T-cell (primary cell): ENCODE measurements at regions not wholly inside any gene's neighbourhood (a gene's known extent, or its start where the extent isn't known, plus 50 kb on each side); places are given as distances from the start of the nearest gene placed in this dataset.

Experiments
- ATAC-seq, 4 experiments: fragments of 200-7000 bp in 3 of 4; fragments of 150-1000 bp in 1 of 4; cut with Tn5 transposase; replicated peaks in 1 of 4; 1 replicate in 3 of 4; 2 replicates in 1 of 4; pipeline ENCODE4 v1.10.0; 2021; ENCODE audit warnings: moderate library complexity in 3 of 4, mild to moderate bottlenecking in 2 of 4, moderate number of reproducible peaks in 1 of 4
- CTCF ChIA-PET, 2 donors: fragments of 300-600 bp; sonication (Branson Sonifier 250); formaldehyde crosslinking; loops; one replicate each; lab custom pipeline; 2022; ENCODE audit warnings: antibody characterized with exemption in 2 of 2; lab: Charles Lee
- POLR2A ChIA-PET, 2 donors: fragments of 300-600 bp; sonication (Branson Sonifier 250); formaldehyde crosslinking; loops; one replicate each; lab custom pipeline; 2022; ENCODE audit warnings: antibody characterized with exemption in 2 of 2; lab: Charles Lee
- DNase-seq, 35 experiments: peaks; one replicate each; pipeline versions ENCODE4 v3.0.0 to v3.0.0-alpha.2; 2013 to 2023
- H3K27ac ChIP-seq: one replicate; pipeline ENCODE4 v1.5.1; 2013; ENCODE audit warnings: low read length
- H3K27me3 ChIP-seq, 2 experiments: replicated peaks in 1 of 2; 1 replicate in 1 of 2; 2 replicates in 1 of 2; pipeline versions ENCODE4 v1.6.1 to v1.7.0; 2013; ENCODE audit warnings: low read length in 1 of 2, mixed read lengths in 1 of 2; ENCODE audit not compliant: control insufficient read depth in 2 of 2, insufficient read depth in 2 of 2; ENCODE audit errors: extremely low read depth in 1 of 2
- H3K36me3 ChIP-seq, 2 donors: 1 replicate in 1 of 2; 2 replicates in 1 of 2; pipeline versions ENCODE4 v1.6.1 to v1.7.0; 2013; ENCODE audit warnings: low read length in 1 of 2; ENCODE audit not compliant: control insufficient read depth in 2 of 2, insufficient read depth in 1 of 2; ENCODE audit errors: extremely low read depth in 1 of 2
- H3K4me1 ChIP-seq, 2 experiments: 1 replicate in 1 of 2; 2 replicates in 1 of 2; pipeline versions ENCODE4 v1.6.1 to v1.7.0; 2013; ENCODE audit warnings: low read length in 2 of 2, mixed read lengths in 1 of 2; ENCODE audit not compliant: insufficient read depth in 2 of 2, control insufficient read depth in 1 of 2; ENCODE audit errors: extremely low read depth in 1 of 2
- H3K4me3 ChIP-seq, 2 donors: 1 replicate in 1 of 2; 2 replicates in 1 of 2; pipeline versions ENCODE4 v1.5.1 to v1.7.0; 2013; ENCODE audit warnings: mild to moderate bottlenecking in 2 of 2, low read length in 1 of 2, moderate library complexity in 1 of 2; ENCODE audit not compliant: control insufficient read depth in 1 of 2; ENCODE audit errors: extremely low read depth in 1 of 2
- H3K9me3 ChIP-seq: 2 replicates; pipeline ENCODE4 v1.7.0; 2013
- H3K27ac Mint-ChIP-seq, 2 donors: one replicate each; pipeline ENCODE4 v1.8.0; 2020 to 2021; ENCODE audit warnings: mild to moderate bottlenecking in 2 of 2, mixed read lengths in 2 of 2
- H3K27me3 Mint-ChIP-seq, 2 donors: one replicate each; pipeline ENCODE4 v1.8.0; 2021 to 2022; ENCODE audit warnings: mixed read lengths in 2 of 2
- H3K36me3 Mint-ChIP-seq: one replicate; pipeline ENCODE4 v1.8.0; 2021; ENCODE audit warnings: mixed read lengths
- H3K4me1 Mint-ChIP-seq, 3 donors: one replicate each; pipeline ENCODE4 v1.8.0; 2020 to 2022; ENCODE audit warnings: mixed read lengths in 3 of 3, mild to moderate bottlenecking in 1 of 3
- H3K4me3 Mint-ChIP-seq, 3 donors: one replicate each; pipeline ENCODE4 v1.8.0; 2020 to 2022; ENCODE audit warnings: mild to moderate bottlenecking in 3 of 3, mixed read lengths in 3 of 3, moderate library complexity in 3 of 3
- H3K9me3 Mint-ChIP-seq, 3 donors: one replicate each; pipeline ENCODE4 v1.8.0; 2020 to 2022; ENCODE audit warnings: mixed read lengths in 3 of 3
- WGBS: methylation state at CpG from one replicate; pipeline ENCODE4 v1.1.5; 2013; ENCODE audit warnings: missing lambda C conversion rate; ENCODE audit not compliant: insufficient coverage; 5-methylcytosine and 5-hydroxymethylcytosine counted together

GRCh38 chr17:71959154-71959553, 161.7 kb upstream of the SOX9 start:
- Histone ChIP-seq H3K27me3 (peaks cover 0 to 2% of the 10 kb centered on the region in 2 experiments), H3K4me3 (no peak overlapping the region), H3K36me3 (no peaks in the 10 kb centered on the region), H3K4me1 (no peaks in the 10 kb centered on the region), H3K9me3 (no peaks in the 10 kb centered on the region), H3K27ac (no peak overlapping the region)
- ChIA-PET CTCF (no interaction called here), POLR2A (no interaction called here)
- no peaks in the 10 kb centered on the region for H3K4me1 Mint-ChIP-seq
- ATAC-seq (no peak), DNase-seq (no peak)
- peaks cover 3 to 10% (median 4%) of the 10 kb centered on the region in 3 donors for H3K9me3 Mint-ChIP-seq
- WGBS = no CpG with 5 or more reads among the region's 2 CpGs
- H3K27ac Mint-ChIP-seq = no peak overlapping the region
- no peaks in the 10 kb centered on the region for H3K36me3 Mint-ChIP-seq
- H3K27me3 Mint-ChIP-seq = no peaks in the 10 kb centered on the region
- no peak overlapping the region for H3K4me3 Mint-ChIP-seq

DNA sequence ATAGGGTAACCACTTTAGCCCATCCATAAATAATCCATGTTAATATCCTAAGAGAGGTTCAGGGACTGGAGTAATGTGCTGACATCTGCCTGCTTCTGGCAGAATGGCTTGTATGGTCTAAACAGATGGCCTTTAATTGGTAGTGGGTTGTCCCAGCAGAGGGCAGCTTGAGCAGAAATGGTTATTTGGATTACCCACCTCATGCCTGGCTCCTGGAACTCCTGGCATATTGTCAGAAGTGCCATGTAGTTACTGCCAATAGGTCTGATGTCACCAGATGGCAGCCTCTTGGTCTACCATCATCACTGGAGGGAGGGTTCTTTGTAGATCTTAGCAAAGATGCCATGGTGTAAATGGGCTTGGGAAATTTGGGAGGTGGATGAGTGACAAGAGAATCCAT, 157.5 kb upstream of the SOX9 start:
- DNase-seq (no peak), ATAC-seq (no peak)
- no peak overlapping the region for H3K27ac ChIP-seq
- Mint-ChIP-seq H3K27me3 (no peaks in the 10 kb centered on the region), H3K36me3 (no peaks in the 10 kb centered on the region), H3K4me1 (no peaks in the 10 kb centered on the region), H3K9me3 (peaks cover 3 to 5% (median 4%) of the 10 kb centered on the region in 3 donors), H3K27ac (no peak overlapping the region), H3K4me3 (no peak overlapping the region)
- ChIA-PET CTCF (no interaction called here), POLR2A (no interaction called here)
- H3K4me3 ChIP-seq = peak overlapping the region in 1 of 2 donors; percentile 15
- no peaks in the 10 kb centered on the region for H3K9me3 ChIP-seq
- no peaks in the 10 kb centered on the region for H3K4me1 ChIP-seq
- no peaks in the 10 kb centered on the region for H3K36me3 ChIP-seq
- peaks cover 0 to 2% of the 10 kb centered on the region in 2 experiments for H3K27me3 ChIP-seq

- Histone ChIP-seq H3K36me3 (no peaks in the 10 kb centered on the region), H3K27ac (no peak overlapping the region), H3K4me1 (no peaks in the 10 kb centered on the region), H3K27me3 (no peaks in the 10 kb centered on the region), H3K9me3 (no peaks in the 10 kb centered on the region), H3K4me3 (no peak overlapping the region)
- CTCF ChIA-PET = no interaction called here
- H3K4me1 Mint-ChIP-seq = no peaks in the 10 kb centered on the region
- H3K27me3 Mint-ChIP-seq = no peaks in the 10 kb centered on the region
- DNase-seq = no peak
- no peaks in the 10 kb centered on the region for H3K36me3 Mint-ChIP-seq
- H3K4me3 Mint-ChIP-seq = no peak overlapping the region
- no peak overlapping the region for H3K27ac Mint-ChIP-seq
- peaks cover 3 to 5% (median 4%) of the 10 kb centered on the region in 3 donors for H3K9me3 Mint-ChIP-seq
- ATAC-seq = no peak
- WGBS = no CpG with 5 or more reads among the region's 4 CpGs
- POLR2A ChIA-PET = no interaction called here
Observed at GRCh38 chr17:71963791-71964190, 157.0 kb upstream of the SOX9 start.

- no CpG with 5 or more reads among the region's 2 CpGs for WGBS
- Mint-ChIP-seq H3K27me3 (no peaks in the 10 kb centered on the region), H3K9me3 (peaks cover 3 to 5% (median 3%) of the 10 kb centered on the region in 3 donors), H3K4me1 (no peaks in the 10 kb centered on the region), H3K27ac (no peak overlapping the region), H3K4me3 (no peak overlapping the region), H3K36me3 (no peaks in the 10 kb centered on the region)
- ChIA-PET CTCF (no interaction called here), POLR2A (no interaction called here)
- ATAC-seq (no peak), DNase-seq (no peak)
- Histone ChIP-seq H3K27me3 (no peaks in the 10 kb centered on the region), H3K27ac (no peak overlapping the region), H3K4me3 (no peak overlapping the region), H3K36me3 (no peaks in the 10 kb centered on the region), H3K9me3 (no peaks in the 10 kb centered on the region), H3K4me1 (no peaks in the 10 kb centered on the region)
Observed at GRCh38 chr17:71964559-71964958, 156.3 kb upstream of the SOX9 start.

DNA sequence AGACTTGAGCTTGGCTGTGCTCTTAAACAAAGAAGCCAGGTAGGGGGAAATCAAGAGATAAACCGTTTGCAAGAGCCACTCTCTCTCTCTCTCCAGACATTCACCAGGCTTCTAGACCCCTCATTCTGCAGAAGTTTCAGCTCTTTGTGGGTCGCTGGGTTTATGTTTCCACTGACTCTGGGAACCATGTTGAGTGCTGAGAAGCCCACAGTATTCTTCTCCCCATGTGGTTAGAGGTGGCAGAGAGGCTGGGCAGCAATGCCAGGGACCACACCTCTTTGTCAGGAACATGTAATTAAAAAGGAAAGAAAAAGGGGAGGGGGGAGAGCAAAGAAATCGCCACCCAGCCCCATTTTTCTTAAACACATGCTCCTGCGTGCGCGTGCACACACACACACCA, 154.8 kb upstream of the SOX9 start:
- ATAC-seq = no peak
- no peaks in the 10 kb centered on the region for H3K36me3 Mint-ChIP-seq

GRCh38 chr17:71966459-71967313, 154.1 kb upstream of the SOX9 start:
- H3K4me1 Mint-ChIP-seq = no peaks in the 10 kb centered on the region
- Histone ChIP-seq H3K27ac (no peak overlapping the region), H3K4me1 (no peaks in the 10 kb centered on the region), H3K27me3 (no peaks in the 10 kb centered on the region), H3K36me3 (no peaks in the 10 kb centered on the region), H3K9me3 (no peaks in the 10 kb centered on the region), H3K4me3 (no peak overlapping the region)
- no peak overlapping the region for H3K4me3 Mint-ChIP-seq
- CTCF ChIA-PET = no interaction called here
- 97% methylated on average over 8 of the region's 13 CpGs for WGBS
- no peaks in the 10 kb centered on the region for H3K36me3 Mint-ChIP-seq
- H3K27ac Mint-ChIP-seq = no peak overlapping the region
- no peak for ATAC-seq
- H3K9me3 Mint-ChIP-seq = no peaks in the 10 kb centered on the region
- no peaks in the 10 kb centered on the region for H3K27me3 Mint-ChIP-seq
- no peak for DNase-seq
- POLR2A ChIA-PET = no interaction called here

More for the DNA sequence above, 154.8 kb upstream of the SOX9 start:
- POLR2A ChIA-PET = no interaction called here
- Mint-ChIP-seq H3K27me3 (no peaks in the 10 kb centered on the region), H3K4me1 (no peaks in the 10 kb centered on the region), H3K9me3 (no peaks in the 10 kb centered on the region), H3K27ac (no peak overlapping the region), H3K4me3 (no peak overlapping the region)
- no peaks in the 10 kb centered on the region for H3K27me3 ChIP-seq
- H3K27ac ChIP-seq = no peak overlapping the region
- WGBS = no CpG with 5 or more reads among the region's 6 CpGs
- H3K4me3 ChIP-seq = no peak overlapping the region
- no peaks in the 10 kb centered on the region for H3K9me3 ChIP-seq
- no peaks in the 10 kb centered on the region for H3K36me3 ChIP-seq
- H3K4me1 ChIP-seq = no peaks in the 10 kb centered on the region
- CTCF ChIA-PET = no interaction called here
- DNase-seq = no peak
